G401 (cell line): ENCODE measurements at regions not wholly inside any gene's neighbourhood (a gene's known extent, or its start where the extent isn't known, plus 50 kb on each side); places are given as distances from the start of the nearest gene placed in this dataset.
A peak's percentile ranks its signal among the peaks of the same experiment; 100 is the strongest.
"Not testable (repeated sequence)": the region's sequence is repeated elsewhere in the genome, so short reads cannot be mapped to it uniquely, and the experiment has no call there.

Experiments
- DNase-seq: peaks from one replicate; pipeline ENCODE4 v3.0.0-alpha.2; 2015; ENCODE audit warnings: low spot score
- in situ Hi-C: cut with HindIII; loops from 2 replicates; pipeline ENCODE4 v1.10.0; 2016; ENCODE audit warnings: low sequenced_read_pairs, mixed read lengths

DNA sequence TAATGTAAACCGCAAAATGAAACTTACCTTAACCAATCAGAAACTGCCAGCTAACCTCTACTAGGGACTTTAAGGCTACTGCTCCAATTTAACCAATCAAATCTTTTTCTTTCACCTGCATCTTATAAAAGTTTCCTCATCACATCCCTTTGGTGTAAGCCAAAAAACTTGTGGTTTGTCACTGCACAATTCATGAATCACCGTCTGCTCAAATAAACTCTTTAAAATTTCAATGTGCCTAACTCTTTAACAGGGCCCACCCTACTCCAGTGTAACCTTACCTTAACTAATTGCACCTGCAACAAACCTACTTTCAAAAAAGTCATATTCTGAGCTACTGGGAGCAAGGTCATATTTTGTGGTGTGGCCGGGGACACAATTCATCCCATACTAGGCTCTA lies 172.2 kb upstream of the GRAMD2B start:
- DNase-seq: no peak
- in situ Hi-C loops: no loop called here

DNA sequence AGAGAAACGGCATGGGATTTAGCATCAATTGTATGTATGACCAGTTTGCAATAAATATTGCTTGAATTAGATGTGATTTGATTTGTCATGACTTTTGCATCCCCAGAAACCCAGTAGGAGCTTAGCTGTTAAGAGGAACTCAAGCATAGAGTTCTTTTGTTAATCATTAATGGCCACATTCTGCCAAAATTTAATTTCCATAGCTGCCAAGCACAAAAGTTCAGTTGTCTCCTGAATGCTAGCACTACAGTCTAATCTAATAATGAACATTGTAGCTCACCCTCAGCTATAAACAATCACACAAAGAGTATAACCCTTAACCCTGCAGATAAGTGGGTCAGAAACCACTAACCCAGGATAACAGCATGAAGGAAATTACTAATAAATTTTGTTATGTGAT lies 169.8 kb upstream of the GRAMD2B start:
- no peak for DNase-seq
- in situ Hi-C loops: no loop called here

DNA sequence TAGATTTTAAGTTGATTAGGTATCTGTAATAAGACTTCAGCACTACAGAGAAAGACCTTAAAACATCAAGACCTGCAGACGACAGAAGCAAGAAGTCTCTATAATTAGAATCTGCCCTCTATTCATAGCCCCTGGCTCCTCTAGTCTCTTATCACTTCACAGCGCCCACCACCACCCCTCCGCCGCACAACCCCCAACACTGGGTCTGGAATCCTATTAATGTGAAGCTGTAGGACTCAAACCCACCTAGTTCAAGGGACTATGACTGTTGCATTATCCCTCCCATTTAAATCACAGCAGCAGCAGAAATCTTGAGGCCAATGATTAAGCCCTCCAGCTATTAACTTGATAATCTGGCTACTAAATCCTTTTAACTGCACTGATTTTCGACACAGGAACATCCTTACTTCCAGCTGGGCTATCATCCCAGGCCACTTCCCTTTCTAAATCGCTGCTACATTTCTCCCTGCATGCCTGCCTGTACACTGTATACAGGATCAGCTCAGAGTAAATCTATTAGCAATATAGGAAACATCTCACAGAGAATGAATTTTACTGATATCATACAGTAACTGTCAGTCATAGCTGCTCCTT lies 159.5 kb upstream of the GRAMD2B start:
- in situ Hi-C loops: no loop called here
- DNase-seq: no peak

DNA sequence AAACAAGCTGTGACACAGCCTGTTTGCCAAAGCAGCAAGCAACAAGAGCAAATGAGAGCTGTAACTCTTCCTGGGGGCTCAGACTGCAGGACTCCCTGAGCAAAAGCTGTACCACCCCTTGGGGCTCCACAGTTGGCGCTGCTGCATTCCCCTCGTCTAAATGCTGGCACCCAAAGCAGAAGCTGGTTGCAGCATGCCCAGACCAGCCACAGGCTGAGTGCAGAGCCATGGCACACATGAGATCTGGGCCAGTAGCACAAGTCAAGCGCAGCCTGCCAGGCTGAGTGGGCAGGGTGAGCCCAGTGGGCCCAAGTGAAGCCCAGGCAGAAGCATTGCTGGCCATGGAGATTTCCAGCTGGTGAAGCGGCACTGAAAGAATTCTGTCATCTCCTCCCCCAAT lies 157.3 kb upstream of the GRAMD2B start:
- in situ Hi-C loops: no loop called here
- DNase-seq: no peak

DNA sequence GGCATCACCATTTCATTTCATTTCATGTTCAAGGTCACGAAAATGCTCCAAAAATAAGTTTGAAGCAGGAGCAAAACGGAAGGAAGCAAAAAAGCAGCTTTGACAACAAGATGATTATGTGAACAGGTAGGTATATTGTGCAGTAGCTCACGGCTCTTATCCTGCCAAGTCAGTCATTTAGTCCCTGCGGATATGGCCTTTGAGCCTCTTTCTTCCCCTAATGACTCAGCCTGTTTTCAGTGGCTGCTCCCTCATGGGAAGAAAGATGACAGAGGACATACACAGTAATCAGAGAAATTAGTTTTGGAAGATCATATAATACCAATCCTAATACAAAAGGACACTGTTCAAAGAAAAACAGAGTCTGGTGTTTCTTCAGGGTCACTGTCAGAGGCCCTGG lies 155.8 kb upstream of the GRAMD2B start:
- in situ Hi-C loops: no loop called here
- DNase-seq: no peak

DNA sequence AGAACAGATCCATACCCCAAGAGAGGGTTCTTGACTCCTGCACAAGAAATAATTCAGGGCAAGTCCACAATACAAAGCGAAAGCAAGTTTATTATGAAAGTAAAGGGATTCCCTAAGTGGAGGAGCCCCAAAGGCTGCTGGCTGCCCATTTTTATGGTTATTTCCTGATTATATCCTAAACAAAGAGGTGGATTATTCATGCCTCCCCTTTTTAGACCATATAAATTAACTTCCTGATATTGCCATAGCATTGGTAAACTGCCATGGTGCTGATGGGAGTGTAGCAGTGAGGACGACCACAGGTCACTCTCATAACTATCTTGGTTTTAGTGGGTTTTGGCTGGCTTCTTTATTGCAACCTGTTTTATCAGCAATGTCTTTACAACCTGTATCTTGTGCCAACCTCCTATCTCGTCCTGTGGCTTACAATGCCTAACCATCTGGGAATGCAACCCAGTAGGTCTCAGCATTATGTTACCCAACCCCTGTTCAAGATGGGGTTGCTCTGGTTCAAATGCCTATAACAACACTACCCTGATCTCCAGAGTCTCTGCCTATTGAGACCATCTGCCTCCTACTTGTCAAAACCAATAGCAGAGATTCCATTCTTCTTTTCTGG lies 154.4 kb upstream of the GRAMD2B start:
- in situ Hi-C loops: no loop called here
- DNase-seq: peak; percentile 78

DNA sequence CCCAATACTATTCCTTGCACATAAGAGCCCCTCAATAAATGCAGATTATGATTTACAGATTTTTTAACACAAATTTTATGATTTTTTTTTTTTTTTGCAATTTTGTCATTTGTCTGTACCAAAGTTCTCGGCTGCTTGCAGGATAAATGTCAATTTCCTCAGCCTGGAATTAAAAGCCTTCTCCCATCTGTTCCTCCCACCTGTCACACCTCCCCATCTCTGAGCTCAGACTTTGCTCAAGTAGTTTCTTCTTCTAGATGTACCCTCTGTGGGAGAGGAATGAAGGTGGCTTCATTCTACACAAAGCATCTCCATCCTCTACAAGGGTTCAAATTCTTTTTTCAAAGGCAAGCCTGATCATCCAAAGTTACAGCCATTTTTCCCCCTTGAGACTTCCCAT lies 153.7 kb upstream of the GRAMD2B start:
- DNase-seq: peak; percentile 84
- in situ Hi-C loops: no loop called here

DNA sequence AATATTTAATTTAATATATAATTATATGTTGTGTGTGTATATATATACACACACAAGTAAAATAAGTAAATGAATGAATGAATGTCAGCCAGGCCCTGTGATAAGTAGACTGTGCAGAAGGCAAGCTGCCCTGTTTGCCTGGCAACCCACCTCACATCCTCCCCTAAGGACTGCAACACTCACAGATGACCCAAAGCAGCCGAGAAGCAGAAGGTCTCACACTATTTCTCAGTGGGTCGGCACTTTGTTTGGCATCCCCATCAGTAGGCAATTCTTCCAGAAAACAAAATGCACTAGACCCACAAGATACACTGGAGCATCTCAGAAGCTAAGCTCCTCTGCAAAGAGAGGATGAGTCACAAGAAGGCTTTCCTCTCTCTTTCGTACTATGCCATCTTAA lies 152.1 kb upstream of the GRAMD2B start:
- in situ Hi-C loops: no loop called here
- DNase-seq: peak; percentile 82

DNA sequence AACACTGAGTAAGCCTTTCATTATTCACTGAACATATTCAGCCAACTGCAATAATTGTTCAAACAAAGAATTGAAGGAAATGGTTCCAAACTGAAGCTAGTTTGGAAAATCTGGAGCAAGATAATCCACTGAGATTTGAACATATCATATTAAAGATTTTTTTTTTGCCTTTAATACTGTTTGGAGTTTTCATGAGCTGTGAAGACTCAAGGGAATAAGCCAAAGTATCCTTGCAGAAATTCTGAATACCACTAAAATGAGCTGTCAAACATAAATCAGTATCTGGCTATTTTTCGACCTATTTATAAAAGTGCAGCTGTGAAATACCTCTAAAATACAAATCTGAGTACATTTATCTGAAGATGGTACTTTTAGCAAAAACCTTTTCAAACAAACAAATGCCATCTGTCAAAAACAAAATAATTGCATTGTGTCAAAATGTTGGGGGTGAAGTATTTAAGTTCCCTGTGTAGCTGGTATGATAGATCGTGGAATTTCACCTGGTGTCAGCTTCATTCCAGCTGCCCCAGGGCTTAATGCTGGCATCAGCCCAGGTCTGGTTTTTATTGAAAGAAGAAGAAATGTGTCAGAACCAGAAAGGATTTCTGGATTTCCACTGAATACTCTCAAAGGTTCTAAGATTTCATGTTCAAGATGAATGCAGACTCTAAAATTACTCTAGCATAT lies 149.0 kb upstream of the GRAMD2B start:
- no peak for DNase-seq
- in situ Hi-C loops: no loop called here

DNA sequence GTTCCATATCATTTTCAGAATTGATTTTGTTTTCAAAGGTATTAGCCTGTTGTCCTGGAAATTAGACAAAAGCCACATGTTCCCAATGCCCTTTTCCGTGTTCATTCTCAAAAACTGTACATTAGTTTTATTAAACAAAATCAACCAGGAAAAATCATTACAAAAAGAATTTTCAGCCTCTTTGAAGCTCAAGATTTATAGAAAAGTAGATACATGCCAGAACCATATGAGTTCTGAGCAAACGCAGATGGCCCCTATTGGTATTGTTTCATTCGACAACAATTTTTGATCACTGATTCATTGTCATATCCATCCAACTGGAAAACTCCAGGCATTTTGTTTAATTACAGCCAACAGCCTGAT lies 148.5 kb upstream of the GRAMD2B start:
- no peak for DNase-seq
- in situ Hi-C loops: no loop called here

DNA sequence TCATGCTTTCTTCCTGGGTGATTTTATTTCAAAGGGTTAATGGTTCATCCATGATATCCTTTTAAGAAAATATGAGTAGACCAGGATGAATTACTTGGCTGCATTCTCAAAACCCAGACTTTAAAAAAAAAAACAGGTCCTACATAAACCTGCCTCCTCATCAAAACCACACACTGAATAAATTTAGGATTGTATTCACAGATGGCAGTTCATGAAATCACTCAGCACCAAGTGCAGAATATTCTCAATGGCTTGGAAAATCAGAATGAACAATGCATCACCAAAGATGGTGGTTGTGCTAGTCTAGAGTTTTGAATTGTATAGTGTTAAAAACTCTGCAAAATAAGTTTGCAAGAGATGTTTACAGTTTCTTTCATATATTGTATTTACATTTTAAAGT lies 145.4 kb upstream of the GRAMD2B start:
- in situ Hi-C loops: no loop called here
- DNase-seq: no peak

DNA sequence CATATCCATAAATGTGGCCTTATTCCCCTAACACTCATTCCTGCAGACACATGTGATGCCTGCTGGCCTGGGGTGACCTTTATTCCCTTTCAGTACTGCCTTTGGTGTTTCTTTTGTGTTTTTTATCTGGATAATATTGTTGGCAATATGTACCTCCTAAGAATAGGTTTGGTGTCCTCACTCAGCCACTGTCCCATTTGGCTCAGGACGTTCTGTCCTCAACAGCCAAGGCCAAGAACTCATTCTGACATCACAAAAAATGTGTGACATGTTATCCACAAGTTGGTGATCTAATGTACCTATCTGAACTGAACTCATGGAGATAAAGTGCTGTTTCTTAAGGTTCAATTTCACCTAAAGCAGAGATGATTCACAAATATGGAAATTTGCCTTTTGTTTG lies 142.9 kb upstream of the GRAMD2B start:
- peak; percentile 80 for DNase-seq
- in situ Hi-C loops: no loop called here

DNA sequence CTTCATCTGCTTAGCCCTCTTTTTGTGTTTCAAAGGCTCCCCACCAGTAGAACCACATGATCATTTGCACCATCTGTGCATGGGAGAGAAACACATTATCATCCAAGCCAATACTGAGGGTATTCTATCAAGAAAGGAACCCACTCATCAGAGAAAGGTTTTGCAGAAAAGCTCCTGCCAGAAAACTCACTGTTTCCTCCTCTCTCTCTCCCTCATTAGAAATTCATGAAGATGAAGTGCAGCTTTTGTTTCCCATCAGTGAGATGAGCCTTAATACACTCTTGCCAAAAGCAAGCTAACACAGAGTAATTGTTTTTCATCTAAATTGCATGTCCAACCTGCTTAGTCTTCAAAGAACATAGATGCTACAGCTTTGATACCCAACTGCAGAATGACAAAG lies 142.4 kb upstream of the GRAMD2B start:
- in situ Hi-C loops: no loop called here
- DNase-seq: peak; percentile 87

DNA sequence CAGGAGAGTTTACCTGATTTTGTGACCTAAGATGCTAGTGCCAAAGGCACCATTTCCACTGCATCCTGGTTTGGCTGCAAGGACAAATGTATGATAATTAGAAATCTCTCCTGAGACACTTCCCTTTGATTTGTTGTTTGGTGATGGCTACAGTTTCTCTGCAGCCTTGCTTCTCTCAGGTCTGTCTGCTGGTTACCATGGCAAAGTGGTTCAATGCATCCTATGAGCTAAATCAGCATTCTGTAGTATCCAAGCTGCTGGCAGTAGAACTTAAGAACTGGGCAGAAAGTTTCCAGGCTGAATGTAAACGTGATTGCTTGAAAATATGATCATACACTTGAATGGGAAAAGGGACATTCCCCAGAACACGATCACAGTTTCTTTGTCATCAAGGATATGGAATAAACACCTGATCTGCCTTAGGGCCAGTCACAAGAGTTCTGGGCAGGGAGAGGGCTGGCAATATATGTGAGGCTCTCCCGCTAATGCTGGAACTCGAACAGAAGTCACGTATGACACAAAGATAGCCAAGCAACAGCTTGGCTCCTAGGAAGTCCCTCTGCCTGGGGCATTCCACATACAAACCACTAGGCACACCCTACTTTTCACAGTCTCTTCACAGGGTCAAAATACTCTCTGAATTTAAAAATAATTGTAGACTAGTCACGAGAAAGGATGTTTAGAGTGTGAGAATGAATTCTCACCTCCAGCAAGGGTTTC lies 138.1 kb upstream of the GRAMD2B start:
- DNase-seq: no peak
- in situ Hi-C loops: no loop called here

DNA sequence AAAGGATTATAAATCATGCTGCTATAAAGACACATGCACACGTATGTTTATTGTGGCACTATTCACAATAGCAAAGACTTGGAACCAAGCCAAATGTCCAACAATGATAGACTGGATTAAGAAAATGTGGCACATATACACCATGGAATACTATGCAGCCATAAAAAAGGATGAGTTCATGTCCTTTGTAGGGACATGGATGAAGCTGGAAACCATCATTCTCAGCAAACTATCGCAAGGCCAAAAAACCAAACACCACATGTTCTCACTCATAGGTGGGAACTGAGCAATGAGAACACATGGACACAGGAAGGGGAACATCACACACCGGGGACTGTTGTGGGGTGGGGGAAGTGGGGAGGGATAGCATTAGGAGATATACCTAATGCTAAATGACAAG lies 127.1 kb upstream of the GRAMD2B start:
- in situ Hi-C loops, DNase-seq: not testable (repeated sequence)

DNA sequence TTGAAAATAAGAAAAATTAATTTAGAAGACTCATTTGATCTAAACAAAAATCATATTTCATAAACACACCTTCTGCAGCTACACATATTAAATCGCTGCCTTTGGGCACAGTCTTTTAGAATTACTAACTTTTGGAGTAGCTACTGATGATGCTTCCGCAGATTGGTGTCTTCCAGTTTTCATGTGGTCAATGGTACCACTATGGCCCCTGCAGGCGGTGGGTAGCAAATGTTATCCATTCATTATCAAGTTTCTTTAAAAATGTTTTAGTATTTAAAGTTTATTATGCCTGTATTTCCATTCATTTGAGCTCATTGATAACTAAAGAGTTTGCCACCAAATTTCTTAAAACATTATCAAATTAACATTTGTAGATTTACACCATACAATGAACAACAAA lies 122.9 kb upstream of the GRAMD2B start:
- no peak for DNase-seq
- in situ Hi-C loops: no loop called here

DNA sequence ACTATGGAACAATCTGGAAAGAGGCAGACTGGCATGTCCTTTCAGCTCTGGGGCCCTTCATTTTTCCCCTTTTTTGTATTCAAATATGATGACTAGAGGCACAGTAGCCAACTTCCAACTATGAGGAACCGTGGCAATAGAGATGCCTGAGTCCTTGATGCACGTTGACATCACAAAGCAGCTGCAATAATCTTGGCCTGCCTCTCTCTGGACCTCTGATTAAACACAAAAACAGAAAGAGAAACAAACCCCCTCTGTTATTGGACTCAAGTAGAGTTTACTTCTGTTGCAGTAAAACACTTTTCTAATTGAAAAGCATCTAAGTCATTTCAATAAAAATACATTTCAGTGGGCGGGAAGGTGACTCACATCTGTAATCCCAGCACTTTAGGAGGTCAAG lies 122.2 kb upstream of the GRAMD2B start:
- DNase-seq: no peak
- in situ Hi-C loops: no loop called here

DNA sequence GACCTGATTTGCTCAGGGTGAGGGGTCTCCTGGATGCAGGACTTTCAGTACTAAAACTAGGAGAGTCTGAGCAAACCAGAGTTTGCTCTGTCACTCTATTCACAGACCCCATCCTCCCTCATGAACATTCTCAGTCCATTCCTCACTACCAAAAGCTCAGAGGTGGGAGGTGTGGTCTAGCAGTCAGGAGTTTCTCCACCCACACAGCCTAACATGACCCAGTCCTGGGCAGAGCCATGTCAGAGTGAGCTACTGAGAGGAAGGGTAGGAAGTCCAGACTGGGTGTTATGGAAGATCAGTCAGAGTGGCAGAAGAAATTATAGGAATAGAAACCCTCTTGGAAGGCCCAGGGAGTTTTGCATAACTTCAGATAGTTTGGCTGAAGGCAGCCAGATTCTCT lies 113.3 kb upstream of the GRAMD2B start:
- no peak for DNase-seq
- in situ Hi-C loops: no loop called here

DNA sequence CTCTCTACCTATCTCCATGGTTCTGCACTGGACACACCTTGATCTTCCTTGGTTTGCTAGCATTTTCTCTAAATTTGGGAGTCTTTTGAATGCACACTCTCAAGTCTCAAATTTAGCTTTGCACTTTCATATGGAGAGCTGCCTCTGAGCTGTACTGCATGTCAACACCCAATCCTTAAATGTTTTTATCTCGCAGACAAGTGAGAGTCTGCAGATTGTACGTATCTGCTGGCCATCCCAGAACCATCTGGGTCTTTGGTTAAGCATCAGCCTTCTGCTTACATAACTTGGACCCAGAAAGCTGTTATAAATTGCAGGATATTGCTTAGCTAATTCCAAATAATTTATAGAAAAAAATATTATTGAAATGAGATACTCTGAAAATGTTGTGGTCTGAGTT lies 111.4 kb upstream of the GRAMD2B start:
- DNase-seq: no peak
- in situ Hi-C loops: no loop called here

DNA sequence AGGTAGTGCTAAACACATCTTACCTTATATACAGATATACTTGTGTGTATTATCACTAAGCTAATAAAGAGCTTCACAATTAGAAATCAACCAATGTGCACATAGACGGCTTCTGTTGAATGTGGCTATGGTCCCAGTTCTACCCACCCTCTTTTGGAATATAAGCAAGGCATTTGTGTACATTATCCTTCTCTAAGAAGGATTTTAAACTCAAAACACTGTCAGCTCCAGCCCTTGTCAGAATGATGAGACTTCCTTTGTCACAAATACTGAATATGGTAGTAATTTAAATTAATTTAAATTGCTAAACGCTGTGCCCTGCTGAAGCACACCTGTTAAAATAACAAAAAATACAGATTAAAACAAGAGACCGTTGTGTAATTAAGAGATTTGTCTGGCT lies 107.9 kb upstream of the GRAMD2B start:
- DNase-seq: no peak
- in situ Hi-C loops: no loop called here
